GM12891 (cell line): ENCODE measurements at regions not wholly inside any gene's neighbourhood (a gene's known extent, or its start where the extent isn't known, plus 50 kb on each side); places are given as distances from the start of the nearest gene placed in this dataset.

Source experiments
- POLR2A ChIP-seq: IDR thresholded peaks from 2 replicates; pipeline ENCODE4 v1.6.1; 2011; ENCODE audit warnings: low read depth, low read length, control low read depth
- POLR2AphosphoS5 ChIP-seq: IDR thresholded peaks from 2 replicates; pipeline ENCODE4 v1.6.1; 2011; ENCODE audit warnings: low read depth, low read length, control low read depth
- TAF1 ChIP-seq: IDR thresholded peaks from 2 replicates; pipeline ENCODE4 v1.6.1; 2011; ENCODE audit warnings: low read depth, low read length, control low read depth

DNA sequence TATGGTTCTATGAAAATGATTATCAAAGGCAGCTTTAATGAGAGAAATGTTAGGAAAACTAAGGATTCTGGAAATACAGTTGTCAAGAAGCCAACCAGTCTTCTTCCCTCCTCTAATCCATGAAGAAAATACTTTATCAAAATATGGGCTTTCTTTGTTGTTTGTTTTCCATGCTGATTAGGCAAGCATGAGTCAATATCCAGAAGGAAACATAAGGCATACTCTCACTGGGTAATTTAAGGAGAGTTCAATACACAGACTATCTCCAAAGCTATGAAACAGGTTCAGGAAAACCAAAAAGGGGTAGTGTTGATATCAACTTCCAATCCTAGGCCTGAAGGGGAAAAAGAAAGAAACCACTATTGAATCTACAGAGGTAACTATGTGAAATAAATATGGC lies 68.7 kb upstream of the CMC1 start:
- no peak for TF ChIP-seq POLR2A
- no peak for TF ChIP-seq TAF1
- TF ChIP-seq POLR2AphosphoS5, result no peak
